Pancreas (tissue), 10 donors: ENCODE measurements at regions not wholly inside any gene's neighbourhood (a gene's known extent, or its start where the extent isn't known, plus 50 kb on each side); places are given as distances from the start of the nearest gene placed in this dataset.

Experiments
- ATAC-seq, 4 donors: fragments of 200-7000 bp; cut with Tn5 transposase; one replicate each; pipeline versions ENCODE4 v1.8.0 to v1.9.1; 2020; ENCODE audit warnings: mild to moderate bottlenecking in 4 of 4, moderate library complexity in 4 of 4
- DNase-seq, 6 donors: peaks; one replicate each; pipeline ENCODE4 v3.0.0-alpha.2; 2020
- FAIRE-seq: peaks from 2 replicates; lab custom pipeline; 2012; peaks lifted over from hg19 to GRCh38; lab: Jason Lieb, UNC
- H3K27ac ChIP-seq, 4 donors: fragments of 200-600 bp; sonication (generic); 1 replicate in 3 of 4; 2 replicates in 1 of 4; pipeline versions ENCODE4 v1.5.0 to v1.8.0; 2020
- H3K27me3 ChIP-seq, 4 donors: fragments of 200-600 bp; one replicate each; pipeline ENCODE4 v1.8.0; 2021
- H3K36me3 ChIP-seq, 3 donors: fragments of 200-600 bp; sonication (generic) in 1 of 3; one replicate each; pipeline versions ENCODE4 v1.5.0 to v1.8.0; 2020 to 2021
- H3K4me1 ChIP-seq, 3 donors: fragments of 200-600 bp; one replicate each; pipeline ENCODE4 v1.8.0; 2021
- H3K4me3 ChIP-seq, 4 donors: fragments of 200-600 bp; sonication (generic) in 2 of 4; one replicate each; pipeline versions ENCODE4 v1.5.0 to v1.8.0; 2020 to 2021
- H3K9me3 ChIP-seq, 4 donors: fragments of 200-600 bp; one replicate each; pipeline ENCODE4 v1.8.0; 2021
- CTCF ChIP-seq, 4 donors: fragments of 200-600 bp; sonication (generic) in 3 of 4; IDR thresholded peaks; one replicate each; pipeline versions ENCODE4 v1.5.0 to v1.8.0; 2021; ENCODE audit warnings: antibody characterized with exemption in 4 of 4
- WGBS, 2 donors: extraction: QIAGEN DNeasy Blood & Tissue Kit; methylation state at CpG; one replicate each; pipeline ENCODE4 v1.1.7; 2013; 5-methylcytosine and 5-hydroxymethylcytosine counted together
- intact Hi-C, 3 donors: fragments of 100-400 bp; cut with DNase I; formaldehyde crosslinking; loops; one replicate each; pipeline versions ENCODE4 v1.11.1 to v1.14.2; 2022
- donor health status: healthy with polysubstance abuse.
- donor health status: DM: no; HTN: no; CAD: no; lungs with moderate emphysema.
- donor health status: DM: no; HTN: no; CAD: no.
- donor health status: control.
- donor health status: control.
- donor health status: Bipolar disorder and iron deficiency.
- donor health status: DM: yes; HTN: yes; CAD: no.
- donor health status: DM: no; HTN: no; CAD: no.
- donor health status: DM: no; HTN: no; CAD: no.
- donor health status: DM: yes; HTN: yes; CAD: no.

GRCh38 chr12:113548467-113548866 is 76.8 kb upstream of the LHX5 start:
- intact Hi-C loops: no loop called here
- H3K27ac ChIP-seq: no peak overlapping the region
- no peaks in the 10 kb centered on the region for H3K36me3 ChIP-seq
- 67 to 84% methylated on average over 2 of the region's 2 CpGs for WGBS, 2 donors
- peaks cover 0 to 3% (median 0%) of the 10 kb centered on the region in 4 donors for H3K27me3 ChIP-seq
- no peaks in the 10 kb centered on the region for H3K4me1 ChIP-seq
- TF ChIP-seq CTCF (IDR thresholded peaks at IDR 0.05): no peak
- FAIRE-seq (no peak), ATAC-seq (no peak), DNase-seq (no peak)
- no peak overlapping the region for H3K4me3 ChIP-seq
- no peaks in the 10 kb centered on the region for H3K9me3 ChIP-seq

DNA sequence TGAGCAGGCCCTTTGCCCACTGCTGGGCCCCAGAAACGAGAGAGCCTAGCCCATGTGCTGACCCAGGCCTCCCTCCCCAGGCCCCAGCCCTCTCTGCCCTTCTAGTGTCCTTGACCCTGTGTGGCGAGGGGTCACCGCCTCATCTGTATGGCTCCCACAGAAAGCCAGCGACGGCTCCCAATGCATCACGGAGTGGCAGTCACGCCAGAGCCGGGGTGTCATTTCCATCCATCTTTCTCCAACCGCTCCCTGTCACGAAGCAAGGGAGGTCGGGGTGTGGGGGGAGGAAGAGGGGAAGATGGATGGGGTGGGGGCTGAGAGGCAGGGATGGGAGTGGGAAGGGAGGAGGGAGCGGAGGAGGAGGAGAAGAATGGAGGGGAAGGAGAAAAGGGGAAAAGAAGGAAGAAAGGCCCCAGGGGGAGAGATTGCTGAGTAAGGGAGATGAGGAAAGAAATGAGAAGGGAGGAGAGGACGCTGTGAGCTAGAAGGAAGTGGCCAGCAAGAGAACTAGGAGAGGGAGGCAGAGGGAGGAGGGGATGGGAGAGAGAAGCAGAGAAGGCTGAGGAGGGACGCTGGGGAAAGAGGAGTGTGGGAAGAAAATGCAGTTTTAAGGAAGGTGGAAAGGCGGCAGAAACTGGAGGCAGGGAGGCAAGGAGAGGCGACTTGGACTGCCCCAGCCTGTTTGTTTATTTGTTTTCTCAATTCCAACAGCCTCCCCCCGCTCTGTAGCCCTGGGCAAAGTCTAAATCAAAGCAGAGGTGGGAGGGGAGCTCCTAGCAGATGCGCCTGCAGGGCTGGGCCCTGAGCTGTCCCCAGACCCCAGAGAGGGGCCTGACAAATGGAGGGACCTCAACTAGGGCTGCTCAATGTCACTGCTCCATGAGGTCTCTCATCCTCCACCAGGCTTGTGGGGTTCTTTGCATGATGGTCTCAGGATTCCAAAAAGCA is 75.5 kb upstream of the LHX5 start:
- intact Hi-C loops: no loop called here
- no peak overlapping the region for H3K27ac ChIP-seq
- no peak for FAIRE-seq
- H3K4me1 ChIP-seq: no peaks in the 10 kb centered on the region
- H3K36me3 ChIP-seq: no peaks in the 10 kb centered on the region
- no peaks in the 10 kb centered on the region for H3K9me3 ChIP-seq
- WGBS, 2 donors: 16 to 17% methylated on average over 18 of the region's 18 CpGs
- no peak for ATAC-seq
- no peak overlapping the region for H3K4me3 ChIP-seq
- no peak for DNase-seq
- TF ChIP-seq CTCF (IDR thresholded peaks at IDR 0.05): no peak
- peaks cover 0 to 4% (median 2%) of the 10 kb centered on the region in 4 donors for H3K27me3 ChIP-seq

- Histone ChIP-seq H3K4me3 (no peak overlapping the region), H3K27me3 (peaks cover 0 to 12% (median 0%) of the 10 kb centered on the region in 4 donors), H3K36me3 (no peaks in the 10 kb centered on the region), H3K9me3 (no peaks in the 10 kb centered on the region), H3K27ac (no peak overlapping the region), H3K4me1 (no peaks in the 10 kb centered on the region)
- no peak for DNase-seq
- ATAC-seq: no peak
- 34 to 72% methylated on average over 6 of the region's 6 CpGs for WGBS, 2 donors
- no peak for TF ChIP-seq CTCF (IDR thresholded peaks at IDR 0.05)
- no peak for FAIRE-seq
- intact Hi-C loops: no loop called here
Observed at GRCh38 chr12:113537751-113538087, 66.0 kb upstream of the LHX5 start.

DNA sequence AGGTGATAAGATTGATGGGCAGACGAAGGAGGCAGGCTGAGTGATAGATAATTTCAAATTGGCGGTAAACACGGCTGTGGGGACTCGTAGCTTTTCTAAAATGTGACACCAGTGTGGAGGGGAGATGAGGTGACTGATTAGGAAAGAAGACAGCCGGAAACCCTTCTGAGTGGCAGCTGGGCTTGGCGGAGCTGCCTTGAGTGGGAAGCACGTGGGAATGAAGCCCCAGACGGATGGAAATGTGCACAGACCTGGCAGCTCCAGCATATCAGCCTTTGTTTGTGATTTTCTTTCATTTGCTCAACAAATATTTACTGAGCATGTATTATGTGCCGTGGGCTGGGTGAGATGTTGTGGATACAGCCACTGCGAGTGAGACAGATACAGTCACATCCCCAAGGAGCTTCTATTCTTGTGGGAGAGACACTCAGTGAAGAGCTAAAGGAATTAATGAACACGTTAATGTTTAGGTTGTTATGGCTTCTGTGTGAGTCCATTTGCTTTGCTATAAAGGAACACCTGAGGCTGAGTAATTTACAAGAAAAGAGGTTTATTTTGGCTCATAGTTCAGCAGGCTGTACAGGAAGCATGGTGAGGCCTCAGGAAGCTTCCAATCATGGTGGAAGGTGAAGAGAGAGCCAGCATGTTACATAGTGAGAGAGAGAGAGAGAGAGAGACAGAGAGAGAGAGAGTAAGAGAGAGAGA is 65.5 kb upstream of the LHX5 start:
- H3K9me3 ChIP-seq: no peaks in the 10 kb centered on the region
- TF ChIP-seq CTCF (IDR thresholded peaks at IDR 0.05): no peak
- H3K36me3 ChIP-seq: no peaks in the 10 kb centered on the region
- no peaks in the 10 kb centered on the region for H3K4me1 ChIP-seq
- H3K27me3 ChIP-seq: peaks cover 0 to 12% (median 0%) of the 10 kb centered on the region in 4 donors
- ATAC-seq (no peak), DNase-seq (no peak), FAIRE-seq (no peak)
- WGBS, 2 donors: 14 to 15% methylated on average over 11 of the region's 11 CpGs
- no peak overlapping the region for H3K4me3 ChIP-seq
- intact Hi-C loops: no loop called here
- H3K27ac ChIP-seq: no peak overlapping the region
